ENCODE measurements at regions not wholly inside any gene's neighbourhood (a gene's known extent, or its start where the extent isn't known, plus 50 kb on each side); places are given as distances from the start of the nearest gene placed in this dataset.

GRCh38 chr12:124715121-124715990, 147.9 kb upstream of the NCOR2 start:
- TF ChIP-seq CSRNP3 (CRISPR knock-in tag; IDR thresholded peaks at IDR 0.05) (no peak), RARB (CRISPR knock-in tag; IDR thresholded peaks at IDR 0.05) (no peak), ZNF8 (CRISPR knock-in tag; IDR thresholded peaks at IDR 0.05) (no peak), PPARA (CRISPR knock-in tag; IDR thresholded peaks at IDR 0.05; ENCODE audit: borderline replicate concordance) (no peak), ZNF70 (CRISPR knock-in tag; IDR thresholded peaks at IDR 0.05) (no peak), TSHZ2 (CRISPR knock-in tag; IDR thresholded peaks at IDR 0.05) (no peak), CSDC2 (CRISPR knock-in tag; IDR thresholded peaks at IDR 0.05) (no peak), TOX (CRISPR knock-in tag; IDR thresholded peaks at IDR 0.05; ENCODE audit: borderline replicate concordance) (no peak), BACH2 (CRISPR knock-in tag; IDR thresholded peaks at IDR 0.05; ENCODE audit: borderline replicate concordance) (no peak), TCF4 (CRISPR knock-in tag; IDR thresholded peaks at IDR 0.05; ENCODE audit: borderline replicate concordance) (no peak), ZFP3 (CRISPR knock-in tag; IDR thresholded peaks at IDR 0.05) (no peak), OSR1 (CRISPR knock-in tag; IDR thresholded peaks at IDR 0.05) (no peak), ZNF565 (CRISPR knock-in tag; conservative IDR thresholded peaks at IDR 0.05; ENCODE audit: low read depth) (no peak), ARNTL (CRISPR knock-in tag; IDR thresholded peaks at IDR 0.05; ENCODE audit: borderline replicate concordance, low read depth) (no peak)
- no peak for ATAC-seq

GRCh38 chr12:124713436-124714082, 146.1 kb upstream of the NCOR2 start:
- ATAC-seq: peak; percentile 73
- no peak for TF ChIP-seq BACH2 (CRISPR knock-in tag; IDR thresholded peaks at IDR 0.05; ENCODE audit: borderline replicate concordance)
- peak; percentile 26 for TF ChIP-seq ISL1 (CRISPR knock-in tag; IDR thresholded peaks at IDR 0.05)

GRCh38 chr12:124713041-124713435, 145.6 kb upstream of the NCOR2 start:
- TF ChIP-seq ZNF565 (CRISPR knock-in tag; conservative IDR thresholded peaks at IDR 0.05; ENCODE audit: low read depth) (no peak), PATZ1 (CRISPR knock-in tag; IDR thresholded peaks at IDR 0.05; ENCODE audit: borderline replicate concordance) (no peak), CSDC2 (CRISPR knock-in tag; IDR thresholded peaks at IDR 0.05) (no peak), TSHZ2 (CRISPR knock-in tag; IDR thresholded peaks at IDR 0.05) (no peak), ESRRG (CRISPR knock-in tag; IDR thresholded peaks at IDR 0.05) (no peak), RARB (CRISPR knock-in tag; IDR thresholded peaks at IDR 0.05) (no peak), SNAI2 (CRISPR knock-in tag; IDR thresholded peaks at IDR 0.05) (no peak), BACH2 (CRISPR knock-in tag; IDR thresholded peaks at IDR 0.05; ENCODE audit: borderline replicate concordance) (no peak), CSRNP3 (CRISPR knock-in tag; IDR thresholded peaks at IDR 0.05) (no peak), OSR1 (CRISPR knock-in tag; IDR thresholded peaks at IDR 0.05) (no peak)
- ATAC-seq: no peak

All from SK-N-SH treated with all-trans-retinoic acid at 6 μM for 48 hours (cell line).